PC-9 (cell line): ENCODE measurements at regions not wholly inside any gene's neighbourhood (a gene's known extent, or its start where the extent isn't known, plus 50 kb on each side); places are given as distances from the start of the nearest gene placed in this dataset.

Experiments
- CTCF ChIP-seq: fragments of 200-600 bp; sonication (generic); conservative IDR thresholded peaks from 2 replicates; pipeline ENCODE4 v1.6.1; 2017; ENCODE audit warnings: mixed run types, antibody characterized with exemption, mild to moderate bottlenecking, moderate library complexity
- EZH2 ChIP-seq: fragments of 200-600 bp; sonication (generic); IDR thresholded peaks from 2 replicates; pipeline ENCODE4 v1.8.0; 2017; ENCODE audit warnings: antibody characterized with exemption, low read depth

DNA sequence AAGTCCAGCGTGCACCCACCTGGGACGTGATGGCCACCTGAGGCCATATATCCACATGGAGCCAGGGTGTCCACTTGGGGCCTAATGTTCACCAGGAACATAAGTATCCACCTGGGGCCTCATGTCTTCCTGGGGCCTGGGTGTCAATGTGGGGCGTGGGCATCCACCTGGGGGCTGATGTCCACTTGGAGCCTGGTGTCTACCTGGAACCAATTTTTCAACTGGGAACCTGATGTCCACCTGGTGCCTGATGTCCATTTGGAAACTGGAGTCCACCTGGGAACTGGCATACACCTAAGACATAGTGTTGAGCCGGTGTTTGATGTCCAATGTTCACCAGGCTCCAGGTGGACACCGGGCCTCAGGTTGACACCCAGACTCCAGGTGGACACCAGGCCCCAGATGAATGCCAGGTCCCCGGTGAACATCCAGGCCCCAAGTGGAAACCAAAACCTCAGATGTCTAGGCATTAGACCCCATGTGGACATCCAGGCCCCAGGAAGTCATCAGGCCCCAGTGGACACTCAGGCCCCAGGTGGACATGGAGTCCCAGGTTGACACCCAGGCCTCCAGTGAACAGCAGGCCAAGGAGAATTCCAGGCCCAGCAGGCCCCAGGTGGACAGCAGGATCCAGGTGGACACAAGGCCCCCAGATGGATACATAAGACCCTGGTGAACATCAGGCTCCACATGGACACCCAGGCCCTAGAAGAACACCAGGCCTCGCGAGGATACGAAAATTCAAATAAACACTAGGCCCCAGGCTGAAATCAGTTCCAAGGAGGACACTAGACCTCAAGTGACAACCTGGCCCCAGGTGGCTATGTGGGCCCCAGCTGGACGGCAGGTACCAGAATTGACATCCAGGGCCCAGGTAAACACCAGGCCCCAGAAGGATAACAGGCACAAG, 56.0 kb upstream of the SEPTIN5 start:
- TF ChIP-seq CTCF (no peak), EZH2 (no peak)
